GM06990 (cell line): ENCODE measurements at regions not wholly inside any gene's neighbourhood (a gene's known extent, or its start where the extent isn't known, plus 50 kb on each side); places are given as distances from the start of the nearest gene placed in this dataset.

Experiments
- DNase-seq: peaks from one replicate; pipeline ENCODE4 v3.0.0-alpha.2; 2011; ENCODE audit not compliant: insufficient read length; ENCODE audit errors: extremely low read depth
- H3K27me3 ChIP-seq: replicated peaks from 2 replicates; pipeline ENCODE4 v1.6.0; 2011; ENCODE audit warnings: low read length; ENCODE audit not compliant: control insufficient read depth, insufficient read depth
- H3K36me3 ChIP-seq: 2 replicates; pipeline ENCODE4 v1.5.1; 2011; ENCODE audit warnings: low read length; ENCODE audit not compliant: control insufficient read depth, insufficient read depth
- H3K4me3 ChIP-seq: replicated peaks from 2 replicates; pipeline ENCODE4 v1.5.1; 2011; ENCODE audit warnings: low read depth, mild to moderate bottlenecking, control low read depth, low read length
- TF ChIP-seq, protein P1 (sequence below): IDR thresholded peaks from 2 replicates; pipeline ENCODE4 v1.5.1; 2011; ENCODE audit warnings: low read length, control low read depth, mild to moderate bottlenecking, inconsistent platforms; ENCODE audit not compliant: insufficient read depth, poor library complexity, severe bottlenecking

DNA sequence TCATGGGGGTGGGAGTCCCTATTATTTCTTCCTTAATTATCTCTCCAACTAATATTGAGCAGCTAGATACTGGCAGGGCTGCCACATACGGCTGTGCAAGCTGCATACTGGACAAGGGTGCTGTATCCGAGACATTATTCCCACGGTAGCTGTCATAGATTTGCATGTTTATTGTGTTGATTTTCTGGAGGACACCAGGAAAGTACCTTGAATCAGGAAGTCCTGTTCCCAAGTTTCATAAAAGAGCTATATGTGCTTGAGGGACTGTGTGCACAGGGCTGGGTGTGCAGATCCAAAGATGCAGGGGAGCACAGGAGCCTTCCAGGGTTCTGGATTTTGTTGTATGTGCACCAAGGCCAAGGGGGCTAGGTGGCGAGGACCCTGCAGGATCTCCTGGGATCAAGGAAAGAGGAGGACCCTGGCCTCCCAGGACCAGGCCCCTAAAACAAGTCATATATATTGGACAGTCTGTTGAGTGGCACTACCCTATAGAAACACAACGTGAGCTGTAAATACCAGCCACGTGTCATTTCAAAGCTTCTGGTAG lies 119.2 kb upstream of the ALDH1A3 start:
- no peaks in the 10 kb centered on the region; the same call in 1 of the 2 replicates for H3K27me3 ChIP-seq
- DNase-seq: no peak
- no peaks in the 10 kb centered on the region for H3K36me3 ChIP-seq
- H3K4me3 ChIP-seq: no peak overlapping the region
- TF ChIP-seq, protein P1, sequence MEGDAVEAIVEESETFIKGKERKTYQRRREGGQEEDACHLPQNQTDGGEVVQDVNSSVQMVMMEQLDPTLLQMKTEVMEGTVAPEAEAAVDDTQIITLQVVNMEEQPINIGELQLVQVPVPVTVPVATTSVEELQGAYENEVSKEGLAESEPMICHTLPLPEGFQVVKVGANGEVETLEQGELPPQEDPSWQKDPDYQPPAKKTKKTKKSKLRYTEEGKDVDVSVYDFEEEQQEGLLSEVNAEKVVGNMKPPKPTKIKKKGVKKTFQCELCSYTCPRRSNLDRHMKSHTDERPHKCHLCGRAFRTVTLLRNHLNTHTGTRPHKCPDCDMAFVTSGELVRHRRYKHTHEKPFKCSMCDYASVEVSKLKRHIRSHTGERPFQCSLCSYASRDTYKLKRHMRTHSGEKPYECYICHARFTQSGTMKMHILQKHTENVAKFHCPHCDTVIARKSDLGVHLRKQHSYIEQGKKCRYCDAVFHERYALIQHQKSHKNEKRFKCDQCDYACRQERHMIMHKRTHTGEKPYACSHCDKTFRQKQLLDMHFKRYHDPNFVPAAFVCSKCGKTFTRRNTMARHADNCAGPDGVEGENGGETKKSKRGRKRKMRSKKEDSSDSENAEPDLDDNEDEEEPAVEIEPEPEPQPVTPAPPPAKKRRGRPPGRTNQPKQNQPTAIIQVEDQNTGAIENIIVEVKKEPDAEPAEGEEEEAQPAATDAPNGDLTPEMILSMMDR: no peak

DNA sequence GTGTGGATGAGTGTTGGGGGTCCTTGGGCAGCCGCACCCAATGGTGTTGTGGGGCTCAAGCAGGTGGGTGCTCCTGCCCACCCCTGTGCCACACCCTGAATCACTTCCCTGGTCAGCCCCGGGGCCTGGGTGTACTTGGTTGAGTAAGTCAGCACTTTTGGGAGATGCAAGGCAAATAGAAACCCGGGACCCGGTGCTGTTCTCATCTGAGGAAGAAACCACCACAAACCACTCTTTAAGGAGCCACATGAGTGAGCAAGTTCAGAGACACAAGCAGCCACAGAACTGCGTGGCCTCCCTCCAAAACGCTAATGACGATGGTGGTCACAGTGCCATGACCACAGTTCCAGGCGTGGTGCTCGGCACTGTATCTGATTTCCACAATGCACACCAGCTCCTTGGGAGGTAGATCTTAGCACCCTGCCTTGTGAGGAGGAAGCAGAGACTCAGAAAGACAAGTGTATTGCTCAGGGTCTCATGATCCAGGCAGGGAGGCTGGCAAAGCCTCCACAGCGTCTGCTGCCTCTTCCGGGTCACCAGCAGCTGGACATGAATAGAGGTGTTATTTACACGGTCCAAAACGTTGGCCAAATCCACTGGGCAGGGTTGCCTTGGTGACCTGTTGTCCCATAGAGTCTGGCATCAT lies 118.2 kb upstream of the ALDH1A3 start:
- no peak overlapping the region for H3K4me3 ChIP-seq
- H3K27me3 ChIP-seq: no peaks in the 10 kb centered on the region; the same call in 1 of the 2 replicates
- TF ChIP-seq, protein P1: no peak
- no peak for DNase-seq
- H3K36me3 ChIP-seq: no peaks in the 10 kb centered on the region

DNA sequence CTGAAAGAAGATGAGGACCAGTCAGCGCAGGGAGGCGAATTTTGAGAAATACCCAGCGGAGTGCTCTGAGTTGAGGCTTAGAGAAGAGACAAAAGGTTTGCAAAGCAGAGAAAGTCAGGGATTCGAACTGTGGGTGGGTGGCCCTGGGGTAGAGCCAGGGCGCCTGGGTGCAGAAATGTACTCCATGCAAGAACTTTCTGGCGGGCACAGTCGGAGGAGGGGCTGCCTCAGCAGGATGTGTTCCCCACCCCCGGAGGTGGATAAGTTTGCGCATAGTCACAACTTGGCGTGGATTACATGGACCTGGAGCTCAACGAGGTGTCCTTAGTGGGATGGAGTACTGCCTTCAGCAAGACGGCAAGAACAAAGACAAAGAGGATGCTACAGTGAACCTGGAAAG lies 117.3 kb upstream of the ALDH1A3 start:
- H3K36me3 ChIP-seq: no peaks in the 10 kb centered on the region
- H3K4me3 ChIP-seq: no peak overlapping the region
- TF ChIP-seq, protein P1: no peak
- DNase-seq: no peak
- H3K27me3 ChIP-seq: no peaks in the 10 kb centered on the region; the same call in 1 of the 2 replicates

DNA sequence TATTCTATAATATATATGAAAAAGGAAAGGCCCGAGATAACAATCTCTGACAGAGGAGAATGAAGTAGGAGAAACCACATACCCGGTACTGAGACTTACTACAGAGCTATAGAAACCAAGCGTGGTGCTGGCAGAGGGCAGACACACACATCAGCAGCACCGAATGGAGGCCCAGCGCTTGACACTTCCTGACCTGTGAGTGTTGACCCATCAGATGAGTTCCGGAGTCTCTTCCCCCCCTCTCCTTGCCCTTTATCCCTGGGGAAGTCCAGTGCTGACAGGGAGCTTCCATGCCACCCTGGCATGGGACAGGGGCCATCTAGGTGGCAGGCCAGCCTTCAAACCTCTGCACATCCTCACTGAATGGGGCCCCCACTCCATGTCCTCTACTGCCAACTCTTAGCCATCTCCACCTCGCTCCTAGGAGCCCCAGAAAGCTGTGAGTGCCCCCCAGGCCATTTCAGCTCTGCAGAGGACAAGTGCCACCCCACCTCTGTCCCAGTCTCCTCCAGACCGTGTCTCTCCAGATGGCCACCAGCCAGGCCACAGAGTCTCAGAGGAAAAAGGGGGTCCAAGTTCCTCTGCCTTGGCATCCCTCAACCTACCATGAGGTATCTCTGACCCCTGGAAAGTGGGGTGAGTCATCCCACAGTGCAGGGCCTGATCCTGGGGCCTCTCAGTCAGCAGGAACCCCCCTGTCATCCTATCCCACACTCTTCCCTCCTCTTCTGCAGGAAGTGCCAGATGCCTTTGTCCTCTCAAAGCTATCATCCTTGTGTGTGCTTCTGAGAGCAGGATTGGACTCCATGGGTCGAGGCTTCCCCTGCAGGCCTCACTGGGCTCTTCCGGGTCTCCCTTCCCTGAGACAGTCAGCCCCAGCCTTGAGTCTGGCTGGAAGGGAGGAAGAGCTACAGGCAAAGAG lies 116.5 kb upstream of the ALDH1A3 start:
- no peaks in the 10 kb centered on the region for H3K36me3 ChIP-seq
- no peak overlapping the region for H3K4me3 ChIP-seq
- TF ChIP-seq, protein P1: no peak
- H3K27me3 ChIP-seq: no peaks in the 10 kb centered on the region; the same call in 1 of the 2 replicates
- DNase-seq: no peak

DNA sequence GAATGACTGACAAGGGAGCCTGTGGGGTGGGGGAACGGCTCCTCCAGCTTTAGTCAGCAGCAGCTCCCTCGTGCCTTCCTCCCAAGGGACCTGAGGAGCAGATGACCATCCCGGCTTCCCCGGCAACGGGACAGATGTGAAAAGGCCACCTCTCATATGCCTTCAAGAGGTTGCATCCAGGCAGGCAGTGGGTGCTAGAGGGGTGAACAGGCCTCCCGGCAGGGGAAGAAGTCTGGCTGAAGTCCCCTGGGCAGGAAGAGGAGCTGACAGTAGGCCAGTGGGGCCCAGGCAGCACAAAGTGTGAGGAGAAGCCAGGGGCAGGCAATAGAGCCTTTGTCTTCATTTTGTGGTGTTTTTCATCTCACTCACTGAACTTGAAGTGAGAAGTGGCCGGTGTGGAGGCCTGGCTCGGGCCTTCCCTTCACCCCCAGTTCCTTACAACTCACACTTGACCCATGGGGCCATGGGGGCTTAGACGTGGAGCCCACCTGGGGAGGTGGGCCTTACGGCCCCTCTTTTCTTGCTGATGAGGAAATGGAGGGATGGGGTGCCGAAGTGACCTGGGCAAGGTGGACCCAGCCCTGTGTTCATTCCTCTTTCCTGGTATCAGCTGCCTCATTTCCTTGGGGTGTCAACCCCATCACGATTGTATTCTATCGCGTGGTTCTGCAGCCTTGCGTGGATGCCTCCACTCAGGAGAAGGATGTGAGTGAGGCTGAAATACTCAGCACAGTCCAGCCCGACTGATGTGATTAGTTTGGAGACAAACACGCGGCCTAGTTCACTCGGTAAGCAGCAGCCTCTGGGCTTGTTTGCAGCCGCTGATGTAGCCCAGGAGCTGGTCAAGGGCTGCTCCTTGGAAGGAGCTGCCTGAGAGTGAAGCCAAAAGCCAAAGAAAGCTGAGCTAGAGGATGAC lies 115.5 kb upstream of the ALDH1A3 start:
- Histone ChIP-seq H3K4me3 (no peak overlapping the region), H3K27me3 (no peaks in the 10 kb centered on the region; the same call in 1 of the 2 replicates), H3K36me3 (no peaks in the 10 kb centered on the region)
- TF ChIP-seq, protein P1: no peak
- no peak for DNase-seq
